ENCODE measurements at regions not wholly inside any gene's neighbourhood (a gene's known extent, or its start where the extent isn't known, plus 50 kb on each side); places are given as distances from the start of the nearest gene placed in this dataset.

- TF ChIP-seq ISX (CRISPR knock-in tag; conservative IDR thresholded peaks at IDR 0.05), result no peak
- TF ChIP-seq ZNF232 (CRISPR knock-in tag; IDR thresholded peaks at IDR 0.05; ENCODE audit: borderline replicate concordance), result no peak
- TF ChIP-seq MLX (CRISPR knock-in tag; IDR thresholded peaks at IDR 0.05), result no peak
- TF ChIP-seq HMGXB3 (CRISPR knock-in tag; IDR thresholded peaks at IDR 0.05; ENCODE audit: borderline replicate concordance), result no peak
- no peak for TF ChIP-seq MXI1 (IDR thresholded peaks at IDR 0.05; ENCODE audit: borderline replicate concordance, low read depth, low read length)
- TF ChIP-seq CTCF (CRISPR knock-in tag; IDR thresholded peaks at IDR 0.05), result no peak
- TF ChIP-seq CREB1 (IDR thresholded peaks at IDR 0.05), result peak; percentile 86
- no peak for TF ChIP-seq CREB1 (CRISPR knock-in tag; IDR thresholded peaks at IDR 0.05)
Observed at GRCh38 chr5:68373050-68373449, 157.5 kb downstream of the PIK3R1 start.

Measured in HepG2 (cell line).